ENCODE measurements at regions not wholly inside any gene's neighbourhood (a gene's known extent, or its start where the extent isn't known, plus 50 kb on each side); places are given as distances from the start of the nearest gene placed in this dataset.

GRCh38 chr16:85236818-85237150 is 124.5 kb upstream of the CIBAR2 start:
- 66 to 100% methylated on average over 2 to 5 of the region's 5 CpGs for WGBS, 2 donors (ENCODE audit: low coverage in 1 of 2)
- no peak overlapping the region for H3K27ac ChIP-seq

GRCh38 chr16:85237817-85238216 is 125.5 kb upstream of the CIBAR2 start:
- H3K4me1 ChIP-seq = peaks cover 0 to 32% (median 23%) of the 10 kb centered on the region in 4 donors
- TF ChIP-seq EP300 (IDR thresholded peaks at IDR 0.05; ENCODE audit: low read depth) (no peak), POLR2A (IDR thresholded peaks at IDR 0.05) (no peak), POLR2AphosphoS5 (IDR thresholded peaks at IDR 0.05) (no peak), CTCF (IDR thresholded peaks at IDR 0.05) (no peak)
- 71 to 100% methylated on average over 1 to 6 of the region's 6 CpGs for WGBS, 2 donors (ENCODE audit: low coverage in 1 of 2)
- no peak for DNase-seq
- peak overlapping the region in 3 of 4 donors; percentile 21 to 41 (median 22) for H3K27ac ChIP-seq
- H3K9me3 ChIP-seq = no peaks in the 10 kb centered on the region
- H3K27me3 ChIP-seq = peaks cover 32% of the 10 kb centered on the region
- in situ Hi-C loops (cut with MboI; ENCODE audit: low pct_ligation_motif_present in 1 of 4, low pct_unique_long_range_greater_than_20kb in 1 of 4, low sequenced_read_pairs in 3 of 4) = no loop called here
- H3K36me3 ChIP-seq = no peaks in the 10 kb centered on the region
- intact Hi-C loops (cut with DNase I; ENCODE audit: low total_unique reads) = no loop called here
- H3K4me3 ChIP-seq = no peak overlapping the region

More at GRCh38 chr16:85236818-85237150, 124.5 kb upstream of the CIBAR2 start:
- Histone ChIP-seq H3K27me3 (peaks cover 32% of the 10 kb centered on the region), H3K9me3 (no peaks in the 10 kb centered on the region), H3K4me3 (no peak overlapping the region), H3K36me3 (no peaks in the 10 kb centered on the region), H3K4me1 (peaks cover 4 to 39% (median 23%) of the 10 kb centered on the region in 4 donors)
- in situ Hi-C loops (cut with MboI; ENCODE audit: low pct_ligation_motif_present in 1 of 4, low pct_unique_long_range_greater_than_20kb in 1 of 4, low sequenced_read_pairs in 3 of 4) = no loop called here
- TF ChIP-seq POLR2AphosphoS5 (IDR thresholded peaks at IDR 0.05) = no peak
- TF ChIP-seq EP300 (IDR thresholded peaks at IDR 0.05; ENCODE audit: low read depth) = no peak
- TF ChIP-seq CTCF (IDR thresholded peaks at IDR 0.05) = no peak
- TF ChIP-seq POLR2A (IDR thresholded peaks at IDR 0.05) = no peak
- intact Hi-C loops (cut with DNase I; ENCODE audit: low total_unique reads) = no loop called here
- DNase-seq = no peak

GRCh38 chr16:85238233-85238647 is 126.0 kb upstream of the CIBAR2 start:
- Histone ChIP-seq H3K4me3 (no peak overlapping the region), H3K9me3 (no peaks in the 10 kb centered on the region), H3K27me3 (peaks cover 32% of the 10 kb centered on the region), H3K27ac (peak overlapping the region in 3 of 4 donors; percentile 21 to 46 (median 41)), H3K4me1 (peaks cover 0 to 32% (median 23%) of the 10 kb centered on the region in 4 donors), H3K36me3 (no peaks in the 10 kb centered on the region)
- no peak for TF ChIP-seq POLR2A (IDR thresholded peaks at IDR 0.05)
- TF ChIP-seq POLR2AphosphoS5 (IDR thresholded peaks at IDR 0.05) = peak in 2 of 3 donors; percentile 13 to 18
- in situ Hi-C loops (cut with MboI; ENCODE audit: low pct_ligation_motif_present in 1 of 4, low pct_unique_long_range_greater_than_20kb in 1 of 4, low sequenced_read_pairs in 3 of 4) = no loop called here
- 30 to 53% methylated on average over 3 to 14 of the region's 17 CpGs for WGBS, 2 donors (ENCODE audit: low coverage in 1 of 2)
- peak; percentile 58 for DNase-seq
- intact Hi-C loops (cut with DNase I; ENCODE audit: low total_unique reads) = no loop called here

GRCh38 chr16:85239239-85239638 is 127.0 kb upstream of the CIBAR2 start:
- 76% methylated on average over 5 of the region's 5 CpGs; no CpG with 5 or more reads in 1 of the 2 donors for WGBS, 2 donors (ENCODE audit: low coverage in 1 of 2)
- Histone ChIP-seq H3K4me1 (peaks cover 0 to 30% (median 23%) of the 10 kb centered on the region in 4 donors), H3K36me3 (no peaks in the 10 kb centered on the region), H3K9me3 (no peaks in the 10 kb centered on the region), H3K4me3 (no peak overlapping the region), H3K27ac (no peak overlapping the region), H3K27me3 (peaks cover 28% of the 10 kb centered on the region)
- intact Hi-C loops (cut with DNase I; ENCODE audit: low total_unique reads) = no loop called here
- DNase-seq = no peak
- in situ Hi-C loops (cut with MboI; ENCODE audit: low pct_ligation_motif_present in 1 of 4, low pct_unique_long_range_greater_than_20kb in 1 of 4, low sequenced_read_pairs in 3 of 4) = no loop called here
- no peak for TF ChIP-seq EP300 (IDR thresholded peaks at IDR 0.05; ENCODE audit: low read depth)
- no peak for TF ChIP-seq POLR2A (IDR thresholded peaks at IDR 0.05)
- no peak for TF ChIP-seq CTCF (IDR thresholded peaks at IDR 0.05)
- TF ChIP-seq POLR2AphosphoS5 (IDR thresholded peaks at IDR 0.05) = no peak

- DNase-seq = no peak
- no peak for TF ChIP-seq POLR2A (IDR thresholded peaks at IDR 0.05)
- TF ChIP-seq EP300 (IDR thresholded peaks at IDR 0.05; ENCODE audit: low read depth) = no peak
- no peak for TF ChIP-seq CTCF (IDR thresholded peaks at IDR 0.05)
- no peaks in the 10 kb centered on the region for H3K9me3 ChIP-seq
- in situ Hi-C loops (cut with MboI; ENCODE audit: low pct_ligation_motif_present in 1 of 4, low pct_unique_long_range_greater_than_20kb in 1 of 4, low sequenced_read_pairs in 3 of 4) = no loop called here
- intact Hi-C loops (cut with DNase I; ENCODE audit: low total_unique reads) = no loop called here
- 91 to 93% methylated on average over 2 to 8 of the region's 8 CpGs for WGBS, 2 donors (ENCODE audit: low coverage in 1 of 2)
- H3K4me3 ChIP-seq = no peak overlapping the region
- no peaks in the 10 kb centered on the region for H3K36me3 ChIP-seq
- peaks cover 0 to 23% (median 17%) of the 10 kb centered on the region in 4 donors for H3K4me1 ChIP-seq
- H3K27ac ChIP-seq = no peak overlapping the region
- peaks cover 21% of the 10 kb centered on the region for H3K27me3 ChIP-seq
These were observed 127.6 kb upstream of the CIBAR2 start for GRCh38 chr16:85239871-85240270.
